WTC11 (cell line): ENCODE measurements at regions not wholly inside any gene's neighbourhood (a gene's known extent, or its start where the extent isn't known, plus 50 kb on each side); places are given as distances from the start of the nearest gene placed in this dataset.

Source experiments
- ATF1 ChIP-seq: sonication (generic); formaldehyde crosslinking; IDR thresholded peaks from 2 replicates; pipeline ENCODE4 v1.8.1; 2023; ENCODE audit warnings: mild to moderate bottlenecking, moderate library complexity, missing genetic modification reagents
- CBFB ChIP-seq: sonication (generic); formaldehyde crosslinking; IDR thresholded peaks from 2 replicates; pipeline ENCODE4 v1.8.1; 2022; ENCODE audit warnings: mild to moderate bottlenecking, low read depth, missing genetic modification reagents
- GABPB1 ChIP-seq: sonication (generic); formaldehyde crosslinking; IDR thresholded peaks from 2 replicates; pipeline ENCODE4 v1.8.1; 2023; ENCODE audit warnings: mild to moderate bottlenecking, missing genetic modification reagents
- NR2C2 ChIP-seq: sonication (generic); formaldehyde crosslinking; IDR thresholded peaks from 2 replicates; pipeline ENCODE4 v1.8.0; 2022; ENCODE audit warnings: mild to moderate bottlenecking, missing genetic modification reagents
- RELA ChIP-seq: sonication (generic); formaldehyde crosslinking; IDR thresholded peaks from 2 replicates; pipeline ENCODE4 v1.8.1; 2022; ENCODE audit warnings: missing genetic modification reagents, mild to moderate bottlenecking, borderline replicate concordance
- TF ChIP-seq, protein P1 (sequence below): fragments of 200-600 bp; IDR thresholded peaks from 2 replicates; pipeline ENCODE4 v1.8.0; 2022; ENCODE audit warnings: antibody characterized with exemption
- TF ChIP-seq, protein P2 (sequence below): sonication (generic); formaldehyde crosslinking; IDR thresholded peaks from 2 replicates; pipeline ENCODE4 v1.8.0; 2022; ENCODE audit warnings: mild to moderate bottlenecking, missing genetic modification reagents
- TF ChIP-seq, protein P3 (sequence below): sonication (generic); formaldehyde crosslinking; IDR thresholded peaks from 2 replicates; pipeline ENCODE4 v1.8.1; 2023; ENCODE audit warnings: mild to moderate bottlenecking, missing genetic modification reagents, moderate library complexity

DNA sequence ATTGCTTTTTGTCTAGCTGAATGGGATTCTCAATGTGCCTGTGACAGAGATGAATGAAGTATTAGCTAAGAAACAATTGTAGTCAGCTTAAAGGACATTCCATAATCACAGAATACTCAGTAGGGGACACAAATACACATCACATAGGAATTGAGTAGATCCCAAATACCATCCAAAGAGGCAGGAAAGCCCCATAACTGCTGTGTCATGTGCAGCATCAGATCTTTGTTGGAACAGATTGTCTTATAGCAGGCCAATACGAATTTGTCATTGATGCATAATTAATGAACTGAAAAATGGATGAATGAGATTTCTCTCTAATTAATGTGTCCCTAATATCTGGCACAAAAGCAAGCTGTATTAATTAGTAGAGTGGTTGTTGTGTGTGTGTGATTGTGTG, 82.3 kb upstream of the S1PR1 start:
- TF ChIP-seq RELA (CRISPR knock-in tag) (no peak), NR2C2 (no peak), ATF1 (CRISPR knock-in tag) (no peak), GABPB1 (CRISPR knock-in tag) (no peak), CBFB (no peak)
- TF ChIP-seq, protein P1, sequence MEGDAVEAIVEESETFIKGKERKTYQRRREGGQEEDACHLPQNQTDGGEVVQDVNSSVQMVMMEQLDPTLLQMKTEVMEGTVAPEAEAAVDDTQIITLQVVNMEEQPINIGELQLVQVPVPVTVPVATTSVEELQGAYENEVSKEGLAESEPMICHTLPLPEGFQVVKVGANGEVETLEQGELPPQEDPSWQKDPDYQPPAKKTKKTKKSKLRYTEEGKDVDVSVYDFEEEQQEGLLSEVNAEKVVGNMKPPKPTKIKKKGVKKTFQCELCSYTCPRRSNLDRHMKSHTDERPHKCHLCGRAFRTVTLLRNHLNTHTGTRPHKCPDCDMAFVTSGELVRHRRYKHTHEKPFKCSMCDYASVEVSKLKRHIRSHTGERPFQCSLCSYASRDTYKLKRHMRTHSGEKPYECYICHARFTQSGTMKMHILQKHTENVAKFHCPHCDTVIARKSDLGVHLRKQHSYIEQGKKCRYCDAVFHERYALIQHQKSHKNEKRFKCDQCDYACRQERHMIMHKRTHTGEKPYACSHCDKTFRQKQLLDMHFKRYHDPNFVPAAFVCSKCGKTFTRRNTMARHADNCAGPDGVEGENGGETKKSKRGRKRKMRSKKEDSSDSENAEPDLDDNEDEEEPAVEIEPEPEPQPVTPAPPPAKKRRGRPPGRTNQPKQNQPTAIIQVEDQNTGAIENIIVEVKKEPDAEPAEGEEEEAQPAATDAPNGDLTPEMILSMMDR, result no peak
- TF ChIP-seq, protein P2, sequence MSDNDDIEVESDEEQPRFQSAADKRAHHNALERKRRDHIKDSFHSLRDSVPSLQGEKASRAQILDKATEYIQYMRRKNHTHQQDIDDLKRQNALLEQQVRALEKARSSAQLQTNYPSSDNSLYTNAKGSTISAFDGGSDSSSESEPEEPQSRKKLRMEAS (CRISPR knock-in tag), result no peak
- TF ChIP-seq, protein P3, sequence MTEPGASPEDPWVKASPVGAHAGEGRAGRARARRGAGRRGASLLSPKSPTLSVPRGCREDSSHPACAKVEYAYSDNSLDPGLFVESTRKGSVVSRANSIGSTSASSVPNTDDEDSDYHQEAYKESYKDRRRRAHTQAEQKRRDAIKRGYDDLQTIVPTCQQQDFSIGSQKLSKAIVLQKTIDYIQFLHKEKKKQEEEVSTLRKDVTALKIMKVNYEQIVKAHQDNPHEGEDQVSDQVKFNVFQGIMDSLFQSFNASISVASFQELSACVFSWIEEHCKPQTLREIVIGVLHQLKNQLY (CRISPR knock-in tag), result no peak
